ENCODE measurements at regions not wholly inside any gene's neighbourhood (a gene's known extent, or its start where the extent isn't known, plus 50 kb on each side); places are given as distances from the start of the nearest gene placed in this dataset.
"Not testable (repeated sequence)": the region's sequence is repeated elsewhere in the genome, so short reads cannot be mapped to it uniquely, and the experiment has no call there.

GRCh38 chr1:29409616-29410015 is 173.3 kb downstream of the PTPRU start:
- Histone ChIP-seq H3K4me1 (no peaks in the 10 kb centered on the region), H3K27me3 (peaks cover 0 to 52% (median 3%) of the 10 kb centered on the region in 4 donors), H3K36me3 (no peaks in the 10 kb centered on the region), H3K27ac (replicated peaks in 1 of 4) (no peak overlapping the region), H3K4me3 (no peak overlapping the region), H3K9me3 (peaks cover 0 to 5% (median 2%) of the 10 kb centered on the region in 4 donors)
- 82% methylated on average over 2 of the region's 2 CpGs for WGBS
- intact Hi-C loops (cut with DNase I), result no loop called here
- no peak for TF ChIP-seq EP300 (IDR thresholded peaks at IDR 0.05)
- TF ChIP-seq POLR2AphosphoS5 (IDR thresholded peaks at IDR 0.05), result no peak
- TF ChIP-seq POLR2A (IDR thresholded peaks at IDR 0.05; ENCODE audit: low read depth), result no peak
- no peak for TF ChIP-seq CTCF (IDR thresholded peaks at IDR 0.05)
- DNase-seq (ENCODE audit: extremely low spot score), result no peak

GRCh38 chr1:29408831-29409605 is 172.7 kb downstream of the PTPRU start:
- intact Hi-C loops (cut with DNase I), result no loop called here
- Histone ChIP-seq H3K27ac (replicated peaks in 1 of 4) (no peak overlapping the region), H3K36me3 (no peaks in the 10 kb centered on the region), H3K4me3 (no peak overlapping the region), H3K9me3 (peaks cover 0 to 9% (median 2%) of the 10 kb centered on the region in 4 donors), H3K4me1 (no peaks in the 10 kb centered on the region), H3K27me3 (peaks cover 0 to 54% (median 3%) of the 10 kb centered on the region in 4 donors)
- TF ChIP-seq POLR2AphosphoS5 (IDR thresholded peaks at IDR 0.05), result no peak
- WGBS, result 64% methylated on average over 5 of the region's 8 CpGs
- DNase-seq (ENCODE audit: extremely low spot score), result no peak

GRCh38 chr1:29406814-29407213 is 170.5 kb downstream of the PTPRU start:
- H3K36me3 ChIP-seq, result no peaks in the 10 kb centered on the region
- no peak for DNase-seq (ENCODE audit: extremely low spot score)
- H3K27ac ChIP-seq (replicated peaks in 1 of 4), result no peak overlapping the region
- 95% methylated on average over 2 of the region's 2 CpGs for WGBS
- H3K4me3 ChIP-seq, result no peak overlapping the region
- peaks cover 0 to 38% (median 3%) of the 10 kb centered on the region in 4 donors for H3K27me3 ChIP-seq
- peaks cover 0 to 9% (median 2%) of the 10 kb centered on the region in 4 donors for H3K9me3 ChIP-seq
- no peaks in the 10 kb centered on the region for H3K4me1 ChIP-seq
- TF ChIP-seq POLR2AphosphoS5 (IDR thresholded peaks at IDR 0.05) (no peak), EP300 (IDR thresholded peaks at IDR 0.05) (no peak), POLR2A (IDR thresholded peaks at IDR 0.05; ENCODE audit: low read depth) (no peak), CTCF (IDR thresholded peaks at IDR 0.05) (no peak)
- intact Hi-C loops (cut with DNase I), result no loop called here

- H3K36me3 ChIP-seq; H3K27ac ChIP-seq (replicated peaks in 1 of 4); H3K4me3 ChIP-seq; intact Hi-C loops (cut with DNase I); DNase-seq (ENCODE audit: extremely low spot score); H3K4me1 ChIP-seq: not testable (repeated sequence)
- Histone ChIP-seq H3K9me3 (peaks cover 0 to 20% (median 11%) of the 10 kb centered on the region in 4 donors), H3K27me3 (peaks cover 0 to 32% (median 0%) of the 10 kb centered on the region in 4 donors)
Measured at GRCh38 chr1:29400203-29400602, 163.9 kb downstream of the PTPRU start.

- DNase-seq (ENCODE audit: extremely low spot score), result no peak
- Histone ChIP-seq H3K27ac (replicated peaks in 1 of 4) (no peak overlapping the region), H3K4me3 (no peak overlapping the region), H3K36me3 (no peaks in the 10 kb centered on the region), H3K4me1 (no peaks in the 10 kb centered on the region), H3K9me3 (peaks cover 0 to 13% (median 9%) of the 10 kb centered on the region in 4 donors), H3K27me3 (peaks cover 0 to 29% (median 0%) of the 10 kb centered on the region in 4 donors)
- WGBS, result 48% methylated on average over 1 of the region's 1 CpG
- intact Hi-C loops (cut with DNase I), result no loop called here
- TF ChIP-seq POLR2AphosphoS5 (IDR thresholded peaks at IDR 0.05), result no peak
- TF ChIP-seq CTCF (IDR thresholded peaks at IDR 0.05), result no peak
- TF ChIP-seq POLR2A (IDR thresholded peaks at IDR 0.05; ENCODE audit: low read depth), result no peak
Measured at GRCh38 chr1:29399465-29399864, 163.1 kb downstream of the PTPRU start.

GRCh38 chr1:29398431-29398830 is 162.1 kb downstream of the PTPRU start:
- peaks cover 0 to 26% (median 0%) of the 10 kb centered on the region in 4 donors for H3K27me3 ChIP-seq
- intact Hi-C loops (cut with DNase I), result no loop called here
- H3K4me1 ChIP-seq, result no peaks in the 10 kb centered on the region
- TF ChIP-seq POLR2AphosphoS5 (IDR thresholded peaks at IDR 0.05), result no peak
- H3K27ac ChIP-seq (replicated peaks in 1 of 4), result no peak overlapping the region
- no peak overlapping the region for H3K4me3 ChIP-seq
- H3K9me3 ChIP-seq, result peaks cover 0 to 12% (median 8%) of the 10 kb centered on the region in 4 donors
- 50% methylated on average over 3 of the region's 3 CpGs for whole genome bisulfite sequencing
- DNase-seq (ENCODE audit: extremely low spot score), result peak; percentile 82
- no peaks in the 10 kb centered on the region for H3K36me3 ChIP-seq

Data from esophagus muscularis mucosa (tissue), 4 donors.